ENCODE measurements at regions not wholly inside any gene's neighbourhood (a gene's known extent, or its start where the extent isn't known, plus 50 kb on each side); places are given as distances from the start of the nearest gene placed in this dataset.

- TF ChIP-seq CTCF (IDR thresholded peaks at IDR 0.05) (no peak), POLR2A (IDR thresholded peaks at IDR 0.05) (no peak), EP300 (IDR thresholded peaks at IDR 0.05) (no peak)
Measured at GRCh38 chr9:129455151-129455995, 165.5 kb downstream of the C9orf50 start.
